ENCODE measurements at regions not wholly inside any gene's neighbourhood (a gene's known extent, or its start where the extent isn't known, plus 50 kb on each side); places are given as distances from the start of the nearest gene placed in this dataset.

DNA sequence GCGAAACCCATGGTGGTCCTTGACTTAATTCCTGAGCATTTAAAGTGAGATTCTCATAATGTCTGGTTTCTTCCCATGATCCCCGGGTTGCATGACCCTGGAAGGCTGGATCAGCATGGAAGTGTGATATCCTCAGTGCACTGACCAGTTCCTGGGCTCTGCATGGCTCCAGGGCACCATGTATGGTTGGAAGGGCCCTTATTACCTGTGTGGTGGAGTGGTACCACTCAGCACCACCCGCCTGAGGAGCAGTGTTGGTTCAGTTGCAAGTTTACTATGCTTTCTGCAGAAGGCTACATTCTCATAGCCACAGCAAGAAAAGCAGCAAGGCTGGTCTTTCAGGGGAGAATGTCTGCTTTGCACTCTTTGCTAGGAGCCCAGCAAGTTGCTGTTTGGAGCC lies 325.7 kb upstream of the MKI67 start:
- TF ChIP-seq, protein P1, sequence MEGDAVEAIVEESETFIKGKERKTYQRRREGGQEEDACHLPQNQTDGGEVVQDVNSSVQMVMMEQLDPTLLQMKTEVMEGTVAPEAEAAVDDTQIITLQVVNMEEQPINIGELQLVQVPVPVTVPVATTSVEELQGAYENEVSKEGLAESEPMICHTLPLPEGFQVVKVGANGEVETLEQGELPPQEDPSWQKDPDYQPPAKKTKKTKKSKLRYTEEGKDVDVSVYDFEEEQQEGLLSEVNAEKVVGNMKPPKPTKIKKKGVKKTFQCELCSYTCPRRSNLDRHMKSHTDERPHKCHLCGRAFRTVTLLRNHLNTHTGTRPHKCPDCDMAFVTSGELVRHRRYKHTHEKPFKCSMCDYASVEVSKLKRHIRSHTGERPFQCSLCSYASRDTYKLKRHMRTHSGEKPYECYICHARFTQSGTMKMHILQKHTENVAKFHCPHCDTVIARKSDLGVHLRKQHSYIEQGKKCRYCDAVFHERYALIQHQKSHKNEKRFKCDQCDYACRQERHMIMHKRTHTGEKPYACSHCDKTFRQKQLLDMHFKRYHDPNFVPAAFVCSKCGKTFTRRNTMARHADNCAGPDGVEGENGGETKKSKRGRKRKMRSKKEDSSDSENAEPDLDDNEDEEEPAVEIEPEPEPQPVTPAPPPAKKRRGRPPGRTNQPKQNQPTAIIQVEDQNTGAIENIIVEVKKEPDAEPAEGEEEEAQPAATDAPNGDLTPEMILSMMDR (IDR thresholded peaks at IDR 0.05; ENCODE audit: extremely low read depth in 1 of 2, insufficient read depth in 1 of 2, low read depth in 1 of 2, low read length in 2 of 2): no peak
- TF ChIP-seq EZH2 (IDR thresholded peaks at IDR 0.05; ENCODE audit: borderline replicate concordance, low read depth, low read length, severe bottlenecking) (no peak), POLR2A (IDR thresholded peaks at IDR 0.05; ENCODE audit: low read depth, low read length) (no peak), POLR2AphosphoS5 (IDR thresholded peaks at IDR 0.05; ENCODE audit: insufficient read depth, low read depth, low read length) (no peak), FOS (IDR thresholded peaks at IDR 0.05; ENCODE audit: borderline replicate concordance, insufficient read depth, low read length) (no peak), JUN (IDR thresholded peaks at IDR 0.05; ENCODE audit: borderline replicate concordance, insufficient read depth, insufficient read length, low read depth) (no peak)
